ENCODE measurements at regions not wholly inside any gene's neighbourhood (a gene's known extent, or its start where the extent isn't known, plus 50 kb on each side); places are given as distances from the start of the nearest gene placed in this dataset.

- ATAC-seq (no peak), DNase-seq (ENCODE audit: low spot score) (no peak)
Observed at GRCh38 chr2:234286956-234287355, 209.9 kb downstream of the ARL4C start.

GRCh38 chr2:234286118-234286598 lies 210.7 kb downstream of the ARL4C start:
- no peak for ATAC-seq

GRCh38 chr2:234285541-234285940 lies 211.3 kb downstream of the ARL4C start:
- DNase-seq (ENCODE audit: low spot score) (no peak), ATAC-seq (no peak)

More at GRCh38 chr2:234286118-234286598, 210.7 kb downstream of the ARL4C start:
- DNase-seq (ENCODE audit: low spot score): no peak

GRCh38 chr2:234279637-234280036 lies 217.2 kb downstream of the ARL4C start:
- DNase-seq (ENCODE audit: low spot score): no peak
- no peak for ATAC-seq

- DNase-seq (ENCODE audit: low spot score): no peak
- no peak for ATAC-seq
Observed at GRCh38 chr2:234278556-234279255, 218.2 kb downstream of the ARL4C start.

- DNase-seq (ENCODE audit: low spot score) (no peak), ATAC-seq (peak; percentile 54)
Observed at GRCh38 chr2:234275515-234275914, 221.4 kb downstream of the ARL4C start.

GRCh38 chr2:234273887-234274584 lies 222.8 kb downstream of the ARL4C start:
- ATAC-seq (no peak), DNase-seq (ENCODE audit: low spot score) (no peak)

GRCh38 chr2:234272069-234272850 lies 221.8 kb downstream of the SPP2 start:
- no peak for ATAC-seq
- no peak for DNase-seq (ENCODE audit: low spot score)

GRCh38 chr2:234271338-234271737 lies 220.8 kb downstream of the SPP2 start:
- ATAC-seq: no peak

GRCh38 chr2:234269769-234270204 lies 219.3 kb downstream of the SPP2 start:
- ATAC-seq (no peak), DNase-seq (ENCODE audit: low spot score) (no peak)

More at GRCh38 chr2:234271338-234271737, 220.8 kb downstream of the SPP2 start:
- DNase-seq (ENCODE audit: low spot score): no peak

- ATAC-seq (no peak), DNase-seq (ENCODE audit: low spot score) (no peak)
Observed at GRCh38 chr2:234267534-234267933, 217.0 kb downstream of the SPP2 start.

GRCh38 chr2:234266952-234267351 lies 216.4 kb downstream of the SPP2 start:
- no peak for ATAC-seq

GRCh38 chr2:234265206-234265605 lies 214.7 kb downstream of the SPP2 start:
- no peak for DNase-seq (ENCODE audit: low spot score)
- no peak for ATAC-seq

More at GRCh38 chr2:234266952-234267351, 216.4 kb downstream of the SPP2 start:
- DNase-seq (ENCODE audit: low spot score): no peak

- ATAC-seq (no peak), DNase-seq (ENCODE audit: low spot score) (no peak)
Observed at GRCh38 chr2:234261736-234262135, 211.2 kb downstream of the SPP2 start.

GRCh38 chr2:234259440-234259839 lies 208.9 kb downstream of the SPP2 start:
- DNase-seq (ENCODE audit: low spot score) (no peak), ATAC-seq (no peak)

- DNase-seq (ENCODE audit: low spot score): no peak
- ATAC-seq: no peak
Observed at GRCh38 chr2:234258562-234259141, 208.2 kb downstream of the SPP2 start.

GRCh38 chr2:234257859-234258561 lies 207.5 kb downstream of the SPP2 start:
- peak; percentile 75 for ATAC-seq
- DNase-seq (ENCODE audit: low spot score): no peak

GRCh38 chr2:234256516-234256915 lies 206.0 kb downstream of the SPP2 start:
- DNase-seq (ENCODE audit: low spot score) (no peak), ATAC-seq (no peak)

- DNase-seq (ENCODE audit: low spot score) (no peak), ATAC-seq (no peak)
Observed at GRCh38 chr2:234254783-234255521, 204.4 kb downstream of the SPP2 start.

GRCh38 chr2:234252772-234253171 lies 202.3 kb downstream of the SPP2 start:
- no peak for ATAC-seq

More at GRCh38 chr2:234252772-234253171, 202.3 kb downstream of the SPP2 start:
- DNase-seq (ENCODE audit: low spot score): no peak

Data from left lobe of liver (tissue), 2 donors.